WTC11 (cell line): ENCODE measurements at regions not wholly inside any gene's neighbourhood (a gene's known extent, or its start where the extent isn't known, plus 50 kb on each side); places are given as distances from the start of the nearest gene placed in this dataset.

ENCODE experiments used
- ATAC-seq: fragments of 200-7000 bp; cut with Tn5 transposase; 2 replicates; pipeline ENCODE4 v1.10.0; 2021; ENCODE audit warnings: mild to moderate bottlenecking, moderate library complexity
- CTCF ChIA-PET: fragments of 300-600 bp; sonication (Branson Sonifier 250); formaldehyde crosslinking; loops from one replicate; lab custom pipeline; 2021; ENCODE audit warnings: antibody characterized with exemption; lab: Charles Lee
- POLR2A ChIA-PET: fragments of 350-600 bp; sonication (Branson Sonifier 250); formaldehyde crosslinking; loops from one replicate; lab custom pipeline; 2021; ENCODE audit warnings: antibody characterized with exemption; lab: Charles Lee
- DNase-seq: peaks from one replicate; pipeline ENCODE4 v3.0.0; 2021; ENCODE audit warnings: low spot score
- H3K27ac Mint-ChIP-seq: 2 replicates; pipeline ENCODE4 v1.8.0; 2021; ENCODE audit warnings: mixed read lengths
- H3K27me3 Mint-ChIP-seq: 2 replicates; pipeline ENCODE4 v1.8.0; 2021; ENCODE audit warnings: low read depth, mild to moderate bottlenecking, moderate library complexity, mixed read lengths
- H3K36me3 Mint-ChIP-seq: 2 replicates; pipeline ENCODE4 v1.8.0; 2021; ENCODE audit warnings: mixed read lengths
- H3K4me1 Mint-ChIP-seq: 2 replicates; pipeline ENCODE4 v1.8.0; 2022; ENCODE audit warnings: mixed read lengths
- H3K4me3 Mint-ChIP-seq: 2 replicates; pipeline ENCODE4 v1.8.0; 2021; ENCODE audit warnings: mild to moderate bottlenecking, moderate library complexity, mixed read lengths
- H3K9me3 Mint-ChIP-seq: 2 replicates; pipeline ENCODE4 v1.8.0; 2021; ENCODE audit warnings: mixed read lengths
- GABPB1 ChIP-seq: sonication (generic); formaldehyde crosslinking; IDR thresholded peaks from 2 replicates; pipeline ENCODE4 v1.8.1; 2023; ENCODE audit warnings: mild to moderate bottlenecking, missing genetic modification reagents
- HMGA2 ChIP-seq: fragments of 250-450 bp; sonication (Bioruptor Pico); IDR thresholded peaks from 2 replicates; pipeline ENCODE4 v1.4.0; 2021; ENCODE audit warnings: mild to moderate bottlenecking, moderate library complexity
- KAT7 ChIP-seq: sonication (generic); formaldehyde crosslinking; IDR thresholded peaks from 2 replicates; pipeline ENCODE4 v1.8.1; 2023; ENCODE audit warnings: missing genetic modification reagents, mild to moderate bottlenecking, borderline replicate concordance
- MXD4 ChIP-seq: fragments of 250-450 bp; sonication (Bioruptor Pico); IDR thresholded peaks from 2 replicates; pipeline ENCODE4 v1.8.0; 2021; ENCODE audit warnings: mild to moderate bottlenecking, moderate library complexity, borderline replicate concordance
- NR3C1 ChIP-seq: sonication (generic); formaldehyde crosslinking; conservative IDR thresholded peaks from 2 replicates; pipeline ENCODE4 v1.8.1; 2023; ENCODE audit warnings: low read depth, mild to moderate bottlenecking, missing genetic modification reagents
- PRRX2 ChIP-seq: fragments of 250-450 bp; sonication (Bioruptor Pico); IDR thresholded peaks from 2 replicates; pipeline ENCODE4 v1.8.0; 2021; ENCODE audit warnings: mild to moderate bottlenecking
- TEAD4 ChIP-seq: sonication (generic); formaldehyde crosslinking; IDR thresholded peaks from 2 replicates; pipeline ENCODE4 v1.8.0; 2022; ENCODE audit warnings: mild to moderate bottlenecking, missing genetic modification reagents
- ZBTB21 ChIP-seq: sonication (generic); formaldehyde crosslinking; IDR thresholded peaks from 2 replicates; pipeline ENCODE4 v1.8.1; 2023; ENCODE audit warnings: mild to moderate bottlenecking, missing genetic modification reagents, borderline replicate concordance
- ZBTB43 ChIP-seq: sonication (generic); formaldehyde crosslinking; IDR thresholded peaks from 2 replicates; pipeline ENCODE4 v1.8.1; 2023; ENCODE audit warnings: mild to moderate bottlenecking, missing genetic modification reagents
- ZNF263 ChIP-seq: sonication (generic); formaldehyde crosslinking; IDR thresholded peaks from 2 replicates; pipeline ENCODE4 v1.8.1; 2022; ENCODE audit warnings: low read depth, mild to moderate bottlenecking, moderate library complexity, missing genetic modification reagents
- ZNF396 ChIP-seq: fragments of 250-450 bp; sonication (Bioruptor Pico); IDR thresholded peaks from 2 replicates; pipeline ENCODE4 v1.8.0; 2021; ENCODE audit warnings: mild to moderate bottlenecking, moderate library complexity, borderline replicate concordance
- TF ChIP-seq, protein P1 (sequence below): fragments of 250-450 bp; sonication (Bioruptor Pico); IDR thresholded peaks from 2 replicates; pipeline ENCODE4 v1.8.0; 2021; ENCODE audit warnings: mild to moderate bottlenecking
- TF ChIP-seq, protein P2 (sequence below): sonication (generic); formaldehyde crosslinking; IDR thresholded peaks from 2 replicates; pipeline ENCODE4 v1.8.1; 2023; ENCODE audit warnings: mild to moderate bottlenecking, missing genetic modification reagents, moderate library complexity
- TF ChIP-seq, protein P3 (sequence below): sonication (generic); formaldehyde crosslinking; IDR thresholded peaks from 2 replicates; pipeline ENCODE4 v1.8.0; 2022; ENCODE audit warnings: mild to moderate bottlenecking, missing genetic modification reagents
- TF ChIP-seq, protein P4 (sequence below): fragments of 250-450 bp; sonication (Bioruptor Pico); IDR thresholded peaks from 2 replicates; pipeline ENCODE4 v1.9.0; 2021; ENCODE audit warnings: moderate library complexity, mild to moderate bottlenecking, inconsistent platforms, borderline replicate concordance
- TF ChIP-seq, protein P5 (sequence below): fragments of 250-450 bp; sonication (Bioruptor Pico); IDR thresholded peaks from 2 replicates; pipeline ENCODE4 v1.9.0; 2021; ENCODE audit warnings: mild to moderate bottlenecking
- TF ChIP-seq, protein P6 (sequence below): sonication (generic); formaldehyde crosslinking; IDR thresholded peaks from 2 replicates; pipeline ENCODE4 v1.8.0; 2022; ENCODE audit warnings: mild to moderate bottlenecking, missing genetic modification reagents

- Mint-ChIP-seq H3K36me3 (no peaks in the 10 kb centered on the region), H3K27ac (no peak overlapping the region), H3K4me3 (no peak overlapping the region), H3K4me1 (peaks cover 32% of the 10 kb centered on the region), H3K27me3 (no peaks in the 10 kb centered on the region), H3K9me3 (no peaks in the 10 kb centered on the region)
- ChIA-PET CTCF (interaction anchor here (0.5 kb wide), 1 partner anchor 450 kb away, joined by 3 read pairs; no protein-coding TSS in a partner anchor), POLR2A (no interaction called here)
- DNase-seq (no peak), ATAC-seq (no peak)
- no peak for TF ChIP-seq HMGA2 (CRISPR knock-in tag)
- TF ChIP-seq PRRX2, result no peak
- no peak for TF ChIP-seq TEAD4 (CRISPR knock-in tag)
- no peak for TF ChIP-seq KAT7 (CRISPR knock-in tag)
- no peak for TF ChIP-seq ZNF263 (CRISPR knock-in tag)
These were observed 125.0 kb upstream of the LIPC start for GRCh38 chr15:58306591-58307312.

GRCh38 chr15:58307313-58307961 is 124.4 kb upstream of the LIPC start:
- H3K27ac Mint-ChIP-seq, result no peak overlapping the region
- ChIA-PET POLR2A (no interaction called here), CTCF (interaction anchor here (0.5 kb wide), 1 partner anchor 449 kb away, joined by 3 read pairs; no protein-coding TSS in a partner anchor)
- no peaks in the 10 kb centered on the region for H3K27me3 Mint-ChIP-seq
- ATAC-seq, result peak; percentile 46
- peaks cover 32% of the 10 kb centered on the region for H3K4me1 Mint-ChIP-seq
- H3K4me3 Mint-ChIP-seq, result no peak overlapping the region
- H3K36me3 Mint-ChIP-seq, result no peaks in the 10 kb centered on the region
- no peaks in the 10 kb centered on the region for H3K9me3 Mint-ChIP-seq
- TF ChIP-seq, protein P1, sequence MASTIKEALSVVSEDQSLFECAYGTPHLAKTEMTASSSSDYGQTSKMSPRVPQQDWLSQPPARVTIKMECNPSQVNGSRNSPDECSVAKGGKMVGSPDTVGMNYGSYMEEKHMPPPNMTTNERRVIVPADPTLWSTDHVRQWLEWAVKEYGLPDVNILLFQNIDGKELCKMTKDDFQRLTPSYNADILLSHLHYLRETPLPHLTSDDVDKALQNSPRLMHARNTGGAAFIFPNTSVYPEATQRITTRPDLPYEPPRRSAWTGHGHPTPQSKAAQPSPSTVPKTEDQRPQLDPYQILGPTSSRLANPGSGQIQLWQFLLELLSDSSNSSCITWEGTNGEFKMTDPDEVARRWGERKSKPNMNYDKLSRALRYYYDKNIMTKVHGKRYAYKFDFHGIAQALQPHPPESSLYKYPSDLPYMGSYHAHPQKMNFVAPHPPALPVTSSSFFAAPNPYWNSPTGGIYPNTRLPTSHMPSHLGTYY (CRISPR knock-in tag), result no peak
- TF ChIP-seq, protein P2, sequence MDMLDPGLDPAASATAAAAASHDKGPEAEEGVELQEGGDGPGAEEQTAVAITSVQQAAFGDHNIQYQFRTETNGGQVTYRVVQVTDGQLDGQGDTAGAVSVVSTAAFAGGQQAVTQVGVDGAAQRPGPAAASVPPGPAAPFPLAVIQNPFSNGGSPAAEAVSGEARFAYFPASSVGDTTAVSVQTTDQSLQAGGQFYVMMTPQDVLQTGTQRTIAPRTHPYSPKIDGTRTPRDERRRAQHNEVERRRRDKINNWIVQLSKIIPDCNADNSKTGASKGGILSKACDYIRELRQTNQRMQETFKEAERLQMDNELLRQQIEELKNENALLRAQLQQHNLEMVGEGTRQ (CRISPR knock-in tag), result no peak
- no peak for DNase-seq

- no peak for DNase-seq
- no peak for TF ChIP-seq MXD4 (CRISPR knock-in tag)
- TF ChIP-seq ZBTB43 (CRISPR knock-in tag), result no peak
- TF ChIP-seq, protein P3, sequence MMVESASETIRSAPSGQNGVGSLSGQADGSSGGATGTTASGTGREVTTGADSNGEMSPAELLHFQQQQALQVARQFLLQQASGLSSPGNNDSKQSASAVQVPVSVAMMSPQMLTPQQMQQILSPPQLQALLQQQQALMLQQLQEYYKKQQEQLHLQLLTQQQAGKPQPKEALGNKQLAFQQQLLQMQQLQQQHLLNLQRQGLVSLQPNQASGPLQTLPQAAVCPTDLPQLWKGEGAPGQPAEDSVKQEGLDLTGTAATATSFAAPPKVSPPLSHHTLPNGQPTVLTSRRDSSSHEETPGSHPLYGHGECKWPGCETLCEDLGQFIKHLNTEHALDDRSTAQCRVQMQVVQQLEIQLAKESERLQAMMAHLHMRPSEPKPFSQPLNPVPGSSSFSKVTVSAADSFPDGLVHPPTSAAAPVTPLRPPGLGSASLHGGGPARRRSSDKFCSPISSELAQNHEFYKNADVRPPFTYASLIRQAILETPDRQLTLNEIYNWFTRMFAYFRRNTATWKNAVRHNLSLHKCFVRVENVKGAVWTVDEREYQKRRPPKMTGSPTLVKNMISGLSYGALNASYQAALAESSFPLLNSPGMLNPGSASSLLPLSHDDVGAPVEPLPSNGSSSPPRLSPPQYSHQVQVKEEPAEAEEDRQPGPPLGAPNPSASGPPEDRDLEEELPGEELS (CRISPR knock-in tag), result no peak
- TF ChIP-seq ZNF396 (CRISPR knock-in tag), result no peak
- TF ChIP-seq, protein P4, sequence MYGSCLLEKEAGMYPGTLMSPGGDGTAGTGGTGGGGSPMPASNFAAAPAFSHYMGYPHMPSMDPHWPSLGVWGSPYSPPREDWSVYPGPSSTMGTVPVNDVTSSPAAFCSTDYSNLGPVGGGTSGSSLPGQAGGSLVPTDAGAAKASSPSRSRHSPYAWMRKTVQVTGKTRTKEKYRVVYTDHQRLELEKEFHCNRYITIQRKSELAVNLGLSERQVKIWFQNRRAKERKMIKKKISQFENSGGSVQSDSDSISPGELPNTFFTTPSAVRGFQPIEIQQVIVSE (CRISPR knock-in tag), result no peak
- no peak for TF ChIP-seq NR3C1 (CRISPR knock-in tag)
- TF ChIP-seq, protein P5, sequence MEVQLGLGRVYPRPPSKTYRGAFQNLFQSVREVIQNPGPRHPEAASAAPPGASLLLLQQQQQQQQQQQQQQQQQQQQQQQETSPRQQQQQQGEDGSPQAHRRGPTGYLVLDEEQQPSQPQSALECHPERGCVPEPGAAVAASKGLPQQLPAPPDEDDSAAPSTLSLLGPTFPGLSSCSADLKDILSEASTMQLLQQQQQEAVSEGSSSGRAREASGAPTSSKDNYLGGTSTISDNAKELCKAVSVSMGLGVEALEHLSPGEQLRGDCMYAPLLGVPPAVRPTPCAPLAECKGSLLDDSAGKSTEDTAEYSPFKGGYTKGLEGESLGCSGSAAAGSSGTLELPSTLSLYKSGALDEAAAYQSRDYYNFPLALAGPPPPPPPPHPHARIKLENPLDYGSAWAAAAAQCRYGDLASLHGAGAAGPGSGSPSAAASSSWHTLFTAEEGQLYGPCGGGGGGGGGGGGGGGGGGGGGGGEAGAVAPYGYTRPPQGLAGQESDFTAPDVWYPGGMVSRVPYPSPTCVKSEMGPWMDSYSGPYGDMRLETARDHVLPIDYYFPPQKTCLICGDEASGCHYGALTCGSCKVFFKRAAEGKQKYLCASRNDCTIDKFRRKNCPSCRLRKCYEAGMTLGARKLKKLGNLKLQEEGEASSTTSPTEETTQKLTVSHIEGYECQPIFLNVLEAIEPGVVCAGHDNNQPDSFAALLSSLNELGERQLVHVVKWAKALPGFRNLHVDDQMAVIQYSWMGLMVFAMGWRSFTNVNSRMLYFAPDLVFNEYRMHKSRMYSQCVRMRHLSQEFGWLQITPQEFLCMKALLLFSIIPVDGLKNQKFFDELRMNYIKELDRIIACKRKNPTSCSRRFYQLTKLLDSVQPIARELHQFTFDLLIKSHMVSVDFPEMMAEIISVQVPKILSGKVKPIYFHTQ (CRISPR knock-in tag), result no peak
- no peak for TF ChIP-seq GABPB1 (CRISPR knock-in tag)
- TF ChIP-seq ZBTB21 (CRISPR knock-in tag), result no peak
- TF ChIP-seq, protein P6, sequence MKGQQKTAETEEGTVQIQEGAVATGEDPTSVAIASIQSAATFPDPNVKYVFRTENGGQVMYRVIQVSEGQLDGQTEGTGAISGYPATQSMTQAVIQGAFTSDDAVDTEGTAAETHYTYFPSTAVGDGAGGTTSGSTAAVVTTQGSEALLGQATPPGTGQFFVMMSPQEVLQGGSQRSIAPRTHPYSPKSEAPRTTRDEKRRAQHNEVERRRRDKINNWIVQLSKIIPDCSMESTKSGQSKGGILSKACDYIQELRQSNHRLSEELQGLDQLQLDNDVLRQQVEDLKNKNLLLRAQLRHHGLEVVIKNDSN (CRISPR knock-in tag), result no peak
- ChIA-PET CTCF (interaction anchor here (0.5 to 1.7 kb wide), 14 partner anchors 8 to 289 kb away, joined by 3 to 6 read pairs (median 4); no protein-coding TSS in a partner anchor), POLR2A (no interaction called here)
- Mint-ChIP-seq H3K4me1 (peaks cover 25% of the 10 kb centered on the region), H3K4me3 (no peak overlapping the region), H3K9me3 (no peaks in the 10 kb centered on the region), H3K27me3 (no peaks in the 10 kb centered on the region), H3K27ac (no peak overlapping the region), H3K36me3 (no peaks in the 10 kb centered on the region)
- no peak for ATAC-seq
These were observed 122.9 kb upstream of the LIPC start for GRCh38 chr15:58308742-58309355.
